HG02798 (cell line): ENCODE measurements at regions not wholly inside any gene's neighbourhood (a gene's known extent, or its start where the extent isn't known, plus 50 kb on each side); places are given as distances from the start of the nearest gene placed in this dataset.
"Not testable (repeated sequence)": the region's sequence is repeated elsewhere in the genome, so short reads cannot be mapped to it uniquely, and the experiment has no call there.

ENCODE experiments used
- ATAC-seq: cut with Tn5 transposase; IDR thresholded peaks from one replicate; pipeline ENCODE4 v1.9.1; 2021; ENCODE audit warnings: mild to moderate bottlenecking; ENCODE audit not compliant: unreplicated experiment, poor library complexity

- no peak for ATAC-seq
These were observed 208.1 kb downstream of the CAVIN4 start for GRCh38 chr9:100785946-100786345.

- no peak for ATAC-seq
These were observed 216.9 kb downstream of the CAVIN4 start for GRCh38 chr9:100794738-100795269.

GRCh38 chr9:100803956-100804355 is 224.6 kb upstream of the PLPPR1 start:
- ATAC-seq = no peak

- ATAC-seq = no peak
These were observed 216.9 kb upstream of the PLPPR1 start for GRCh38 chr9:100811643-100812042.

GRCh38 chr9:100813871-100814270 is 214.7 kb upstream of the PLPPR1 start:
- ATAC-seq = no peak

GRCh38 chr9:100819980-100820379 is 208.5 kb upstream of the PLPPR1 start:
- no peak for ATAC-seq

- ATAC-seq = not testable (repeated sequence)
These were observed 195.5 kb upstream of the PLPPR1 start for GRCh38 chr9:100833035-100833434.

GRCh38 chr9:100838857-100839256 is 189.7 kb upstream of the PLPPR1 start:
- ATAC-seq = no peak

- ATAC-seq = no peak
These were observed 179.8 kb upstream of the PLPPR1 start for GRCh38 chr9:100848726-100849125.

- ATAC-seq = no peak
These were observed 176.4 kb upstream of the PLPPR1 start for GRCh38 chr9:100852088-100852487.

GRCh38 chr9:100856238-100856637 is 172.3 kb upstream of the PLPPR1 start:
- ATAC-seq = no peak

- ATAC-seq = no peak
These were observed 163.4 kb upstream of the PLPPR1 start for GRCh38 chr9:100865111-100865510.

- ATAC-seq = no peak
These were observed 162.9 kb upstream of the PLPPR1 start for GRCh38 chr9:100865648-100866047.

- no peak for ATAC-seq
These were observed 159.2 kb upstream of the PLPPR1 start for GRCh38 chr9:100869326-100869725.

GRCh38 chr9:100879884-100880283 is 148.6 kb upstream of the PLPPR1 start:
- no peak for ATAC-seq

- no peak for ATAC-seq
These were observed 148.2 kb upstream of the PLPPR1 start for GRCh38 chr9:100880284-100880683.

GRCh38 chr9:100884518-100884917 is 144.0 kb upstream of the PLPPR1 start:
- ATAC-seq = no peak

- no peak for ATAC-seq
These were observed 138.2 kb upstream of the PLPPR1 start for GRCh38 chr9:100890321-100890720.

GRCh38 chr9:100911273-100911672 is 117.3 kb upstream of the PLPPR1 start:
- no peak for ATAC-seq

- no peak for ATAC-seq
These were observed 115.3 kb upstream of the PLPPR1 start for GRCh38 chr9:100913257-100913656.

GRCh38 chr9:100914266-100914665 is 114.3 kb upstream of the PLPPR1 start:
- ATAC-seq = no peak

- no peak for ATAC-seq
These were observed 109.0 kb upstream of the PLPPR1 start for GRCh38 chr9:100919506-100919905.

GRCh38 chr9:100926366-100926765 is 102.2 kb upstream of the PLPPR1 start:
- ATAC-seq = no peak
